ENCODE measurements at regions not wholly inside any gene's neighbourhood (a gene's known extent, or its start where the extent isn't known, plus 50 kb on each side); places are given as distances from the start of the nearest gene placed in this dataset.

GRCh38 chr3:168489301-168489700 is 393.6 kb upstream of the GOLIM4 start:
- H3K9me3 Mint-ChIP-seq: no peaks in the 10 kb centered on the region
- H3K36me3 Mint-ChIP-seq (ENCODE audit: low read depth): no peaks in the 10 kb centered on the region
- H3K4me1 Mint-ChIP-seq (ENCODE audit: low read depth): no peaks in the 10 kb centered on the region

GRCh38 chr3:168485936-168486335 is 390.2 kb upstream of the GOLIM4 start:
- H3K9me3 Mint-ChIP-seq: no peaks in the 10 kb centered on the region

More at GRCh38 chr3:168489301-168489700, 393.6 kb upstream of the GOLIM4 start:
- no peak overlapping the region for H3K27ac Mint-ChIP-seq
- no peak overlapping the region for H3K4me3 Mint-ChIP-seq
- no peaks in the 10 kb centered on the region for H3K27me3 Mint-ChIP-seq

GRCh38 chr3:168476360-168476980 is 380.7 kb upstream of the GOLIM4 start:
- no peaks in the 10 kb centered on the region for H3K27me3 Mint-ChIP-seq
- H3K4me1 Mint-ChIP-seq (ENCODE audit: low read depth): no peaks in the 10 kb centered on the region
- no peak overlapping the region for H3K4me3 Mint-ChIP-seq

More at GRCh38 chr3:168485936-168486335, 390.2 kb upstream of the GOLIM4 start:
- Mint-ChIP-seq H3K27ac (no peak overlapping the region), H3K4me1 (ENCODE audit: low read depth) (no peaks in the 10 kb centered on the region), H3K4me3 (no peak overlapping the region), H3K36me3 (ENCODE audit: low read depth) (no peaks in the 10 kb centered on the region), H3K27me3 (no peaks in the 10 kb centered on the region)

GRCh38 chr3:168475704-168476103 is 380.0 kb upstream of the GOLIM4 start:
- Mint-ChIP-seq H3K4me1 (ENCODE audit: low read depth) (no peaks in the 10 kb centered on the region), H3K4me3 (no peak overlapping the region), H3K36me3 (ENCODE audit: low read depth) (no peaks in the 10 kb centered on the region), H3K27me3 (no peaks in the 10 kb centered on the region), H3K27ac (no peak overlapping the region), H3K9me3 (no peaks in the 10 kb centered on the region)

More at GRCh38 chr3:168476360-168476980, 380.7 kb upstream of the GOLIM4 start:
- Mint-ChIP-seq H3K36me3 (ENCODE audit: low read depth) (no peaks in the 10 kb centered on the region), H3K27ac (no peak overlapping the region), H3K9me3 (no peaks in the 10 kb centered on the region)

GRCh38 chr3:168473334-168473890 is 377.7 kb upstream of the GOLIM4 start:
- H3K4me3 Mint-ChIP-seq: no peak overlapping the region
- H3K27me3 Mint-ChIP-seq: no peaks in the 10 kb centered on the region
- no peak overlapping the region for H3K27ac Mint-ChIP-seq
- H3K9me3 Mint-ChIP-seq: no peaks in the 10 kb centered on the region
- no peaks in the 10 kb centered on the region for H3K36me3 Mint-ChIP-seq (ENCODE audit: low read depth)
- no peaks in the 10 kb centered on the region for H3K4me1 Mint-ChIP-seq (ENCODE audit: low read depth)

GRCh38 chr3:168472783-168473182 is 377.1 kb upstream of the GOLIM4 start:
- Mint-ChIP-seq H3K27ac (no peak overlapping the region), H3K4me3 (no peak overlapping the region), H3K27me3 (no peaks in the 10 kb centered on the region), H3K4me1 (ENCODE audit: low read depth) (no peaks in the 10 kb centered on the region), H3K9me3 (no peaks in the 10 kb centered on the region), H3K36me3 (ENCODE audit: low read depth) (no peaks in the 10 kb centered on the region)

GRCh38 chr3:168470380-168470779 is 374.7 kb upstream of the GOLIM4 start:
- peaks cover 5% of the 10 kb centered on the region for H3K4me1 Mint-ChIP-seq (ENCODE audit: low read depth)
- no peak overlapping the region for H3K4me3 Mint-ChIP-seq
- H3K9me3 Mint-ChIP-seq: no peaks in the 10 kb centered on the region
- no peak overlapping the region for H3K27ac Mint-ChIP-seq
- H3K27me3 Mint-ChIP-seq: no peaks in the 10 kb centered on the region
- no peaks in the 10 kb centered on the region for H3K36me3 Mint-ChIP-seq (ENCODE audit: low read depth)

- no peak overlapping the region for H3K4me3 Mint-ChIP-seq
- H3K27me3 Mint-ChIP-seq: no peaks in the 10 kb centered on the region
- H3K27ac Mint-ChIP-seq: no peak overlapping the region
- H3K36me3 Mint-ChIP-seq (ENCODE audit: low read depth): no peaks in the 10 kb centered on the region
- H3K9me3 Mint-ChIP-seq: no peaks in the 10 kb centered on the region
- H3K4me1 Mint-ChIP-seq (ENCODE audit: low read depth): peaks cover 5% of the 10 kb centered on the region
Observed at GRCh38 chr3:168469436-168469835, 373.7 kb upstream of the GOLIM4 start.

GRCh38 chr3:168467115-168467714 is 371.5 kb upstream of the GOLIM4 start:
- Mint-ChIP-seq H3K27me3 (no peaks in the 10 kb centered on the region), H3K27ac (no peak overlapping the region), H3K4me1 (ENCODE audit: low read depth) (peaks cover 5% of the 10 kb centered on the region), H3K4me3 (peak overlapping the region; percentile 26), H3K9me3 (peaks cover 2% of the 10 kb centered on the region), H3K36me3 (ENCODE audit: low read depth) (no peaks in the 10 kb centered on the region)

- H3K4me3 Mint-ChIP-seq: no peak overlapping the region
- H3K4me1 Mint-ChIP-seq (ENCODE audit: low read depth): no peaks in the 10 kb centered on the region
- H3K36me3 Mint-ChIP-seq (ENCODE audit: low read depth): no peaks in the 10 kb centered on the region
- peaks cover 13% of the 10 kb centered on the region for H3K9me3 Mint-ChIP-seq
- H3K27me3 Mint-ChIP-seq: no peaks in the 10 kb centered on the region
- no peak overlapping the region for H3K27ac Mint-ChIP-seq
Observed at GRCh38 chr3:168461793-168462192, 366.1 kb upstream of the GOLIM4 start.

- H3K27ac Mint-ChIP-seq: no peak overlapping the region
- no peaks in the 10 kb centered on the region for H3K4me1 Mint-ChIP-seq (ENCODE audit: low read depth)
- H3K4me3 Mint-ChIP-seq: no peak overlapping the region
- H3K27me3 Mint-ChIP-seq: no peaks in the 10 kb centered on the region
- H3K36me3 Mint-ChIP-seq (ENCODE audit: low read depth): no peaks in the 10 kb centered on the region
- peaks cover 13% of the 10 kb centered on the region for H3K9me3 Mint-ChIP-seq
Observed at GRCh38 chr3:168459226-168459784, 363.6 kb upstream of the GOLIM4 start.

GRCh38 chr3:168457954-168458539 is 362.3 kb upstream of the GOLIM4 start:
- H3K9me3 Mint-ChIP-seq: peaks cover 13% of the 10 kb centered on the region
- H3K36me3 Mint-ChIP-seq (ENCODE audit: low read depth): no peaks in the 10 kb centered on the region
- no peak overlapping the region for H3K27ac Mint-ChIP-seq
- H3K4me3 Mint-ChIP-seq: no peak overlapping the region
- no peaks in the 10 kb centered on the region for H3K27me3 Mint-ChIP-seq
- no peaks in the 10 kb centered on the region for H3K4me1 Mint-ChIP-seq (ENCODE audit: low read depth)

GRCh38 chr3:168455814-168456213 is 360.1 kb upstream of the GOLIM4 start:
- Mint-ChIP-seq H3K9me3 (no peaks in the 10 kb centered on the region), H3K27me3 (no peaks in the 10 kb centered on the region), H3K36me3 (ENCODE audit: low read depth) (no peaks in the 10 kb centered on the region), H3K4me1 (ENCODE audit: low read depth) (no peaks in the 10 kb centered on the region), H3K27ac (no peak overlapping the region), H3K4me3 (no peak overlapping the region)

GRCh38 chr3:168453623-168454022 is 357.9 kb upstream of the GOLIM4 start:
- Mint-ChIP-seq H3K4me3 (no peak overlapping the region), H3K27me3 (no peaks in the 10 kb centered on the region), H3K9me3 (no peaks in the 10 kb centered on the region), H3K27ac (no peak overlapping the region), H3K36me3 (ENCODE audit: low read depth) (no peaks in the 10 kb centered on the region), H3K4me1 (ENCODE audit: low read depth) (no peaks in the 10 kb centered on the region)

GRCh38 chr3:168443965-168444364 is 348.2 kb upstream of the GOLIM4 start:
- no peak overlapping the region for H3K4me3 Mint-ChIP-seq
- H3K27ac Mint-ChIP-seq: no peak overlapping the region
- H3K4me1 Mint-ChIP-seq (ENCODE audit: low read depth): no peaks in the 10 kb centered on the region
- no peaks in the 10 kb centered on the region for H3K36me3 Mint-ChIP-seq (ENCODE audit: low read depth)
- no peaks in the 10 kb centered on the region for H3K27me3 Mint-ChIP-seq
- no peaks in the 10 kb centered on the region for H3K9me3 Mint-ChIP-seq
